Right atrium auricular region (tissue), 2 donors: ENCODE measurements at regions not wholly inside any gene's neighbourhood (a gene's known extent, or its start where the extent isn't known, plus 50 kb on each side); places are given as distances from the start of the nearest gene placed in this dataset.

Experiments
- DNase-seq: peaks from one replicate; pipeline ENCODE4 v3.0.0-alpha.2; 2019; ENCODE audit warnings: low spot score
- H3K27ac ChIP-seq, 2 donors: fragments of 200-600 bp; sonication (generic); 1 replicate in 1 of 2; 2 replicates in 1 of 2; pipeline ENCODE4 v1.5.1; 2016 to 2019
- H3K27me3 ChIP-seq, 2 donors: fragments of 200-600 bp; sonication (generic); one replicate each; pipeline versions ENCODE4 v1.5.1 to v1.6.0; 2017 to 2019
- H3K36me3 ChIP-seq: fragments of 200-600 bp; sonication (generic); one replicate; pipeline ENCODE4 v1.5.1; 2016
- H3K4me1 ChIP-seq, 2 donors: fragments of 200-600 bp; sonication (generic); one replicate each; pipeline versions ENCODE4 v1.5.1 to v1.6.0; 2017 to 2019
- H3K4me3 ChIP-seq, 2 donors: fragments of 200-600 bp; sonication (generic); 1 replicate in 1 of 2; 2 replicates in 1 of 2; pipeline ENCODE4 v1.5.1; 2017 to 2019; ENCODE audit warnings: mild to moderate bottlenecking in 1 of 2, moderate library complexity in 1 of 2
- H3K9me3 ChIP-seq, 2 donors: fragments of 200-600 bp; sonication (generic); one replicate each; pipeline ENCODE4 v1.5.1; 2019
- TF ChIP-seq, protein P1 (sequence below), 2 donors: fragments of 200-600 bp; sonication (generic); IDR thresholded peaks; one replicate each; pipeline ENCODE4 v1.5.1; 2019; ENCODE audit warnings: antibody characterized with exemption in 2 of 2

DNA sequence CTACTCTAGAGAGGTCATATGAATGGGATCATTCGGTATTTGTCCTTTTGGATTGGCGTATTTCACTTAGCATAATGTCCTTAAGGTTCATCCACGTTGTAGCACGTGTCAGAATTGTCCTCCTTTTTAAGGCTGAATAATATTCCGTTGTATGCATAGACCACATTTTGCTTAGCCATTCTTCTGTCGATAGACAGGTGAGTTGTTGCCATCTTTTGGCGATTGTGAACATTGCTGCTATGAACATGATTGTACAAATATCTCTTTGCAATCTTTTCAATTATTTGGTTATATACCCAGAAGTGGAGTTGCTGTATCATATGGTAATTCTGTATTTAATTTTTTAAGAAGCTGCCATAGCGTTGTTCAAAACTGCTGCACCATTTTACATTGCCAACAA is 52.4 kb upstream of the GOLGA8J start:
- H3K4me3 ChIP-seq, result no peak overlapping the region
- TF ChIP-seq, protein P1, sequence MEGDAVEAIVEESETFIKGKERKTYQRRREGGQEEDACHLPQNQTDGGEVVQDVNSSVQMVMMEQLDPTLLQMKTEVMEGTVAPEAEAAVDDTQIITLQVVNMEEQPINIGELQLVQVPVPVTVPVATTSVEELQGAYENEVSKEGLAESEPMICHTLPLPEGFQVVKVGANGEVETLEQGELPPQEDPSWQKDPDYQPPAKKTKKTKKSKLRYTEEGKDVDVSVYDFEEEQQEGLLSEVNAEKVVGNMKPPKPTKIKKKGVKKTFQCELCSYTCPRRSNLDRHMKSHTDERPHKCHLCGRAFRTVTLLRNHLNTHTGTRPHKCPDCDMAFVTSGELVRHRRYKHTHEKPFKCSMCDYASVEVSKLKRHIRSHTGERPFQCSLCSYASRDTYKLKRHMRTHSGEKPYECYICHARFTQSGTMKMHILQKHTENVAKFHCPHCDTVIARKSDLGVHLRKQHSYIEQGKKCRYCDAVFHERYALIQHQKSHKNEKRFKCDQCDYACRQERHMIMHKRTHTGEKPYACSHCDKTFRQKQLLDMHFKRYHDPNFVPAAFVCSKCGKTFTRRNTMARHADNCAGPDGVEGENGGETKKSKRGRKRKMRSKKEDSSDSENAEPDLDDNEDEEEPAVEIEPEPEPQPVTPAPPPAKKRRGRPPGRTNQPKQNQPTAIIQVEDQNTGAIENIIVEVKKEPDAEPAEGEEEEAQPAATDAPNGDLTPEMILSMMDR (IDR thresholded peaks at IDR 0.05), result no peak
- H3K9me3 ChIP-seq, result no peaks in the 10 kb centered on the region
- no peaks in the 10 kb centered on the region for H3K27me3 ChIP-seq
- no peak for DNase-seq
- no peaks in the 10 kb centered on the region for H3K36me3 ChIP-seq
- no peaks in the 10 kb centered on the region for H3K4me1 ChIP-seq
- no peak overlapping the region for H3K27ac ChIP-seq

DNA sequence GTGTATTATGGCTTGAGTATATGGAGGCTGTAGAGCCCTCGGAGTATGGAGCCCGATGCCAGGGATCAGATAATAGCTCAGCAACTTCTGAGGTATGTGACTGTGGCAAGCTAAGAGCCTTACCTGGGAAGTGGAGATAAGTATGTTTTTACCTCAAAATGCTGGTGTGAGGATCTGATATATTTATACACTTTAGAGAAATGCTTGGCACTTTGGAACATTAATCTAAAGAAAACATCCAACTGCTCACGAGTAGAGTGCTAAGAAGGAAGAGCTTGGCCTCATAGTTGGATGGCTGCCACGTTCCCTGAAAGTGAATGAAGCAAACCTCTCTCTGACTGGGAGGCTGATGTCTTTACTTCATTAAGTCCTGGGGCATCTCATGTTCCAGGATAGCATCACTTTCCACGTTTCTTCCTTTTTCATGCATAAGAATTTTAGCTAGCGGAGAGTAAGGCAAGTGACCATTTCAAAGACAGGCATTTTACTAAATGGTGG is 58.9 kb upstream of the GOLGA8J start:
- TF ChIP-seq, protein P1 (IDR thresholded peaks at IDR 0.05), result no peak
- H3K9me3 ChIP-seq, result no peaks in the 10 kb centered on the region

DNA sequence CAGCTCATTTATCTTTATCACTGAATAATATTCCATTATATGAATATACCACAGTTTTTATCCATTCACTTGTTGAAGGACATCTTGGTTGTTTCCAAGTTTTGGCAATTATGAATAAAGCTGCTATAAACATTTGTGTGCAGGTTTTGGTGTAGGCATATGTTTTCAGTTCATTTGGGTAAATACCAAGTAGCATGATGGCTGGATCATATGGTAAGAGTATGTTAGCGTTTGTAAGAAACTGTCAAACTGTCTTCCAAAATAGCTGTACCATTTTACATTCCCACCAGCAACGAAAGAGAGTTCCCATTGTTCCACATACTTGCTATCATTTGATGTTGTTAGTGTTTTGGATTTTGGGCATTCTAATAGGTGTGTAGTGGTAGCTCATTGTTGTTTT is 72.0 kb upstream of the GOLGA8J start:
- no peak for DNase-seq
- Histone ChIP-seq H3K36me3 (no peaks in the 10 kb centered on the region), H3K4me1 (no peaks in the 10 kb centered on the region), H3K27me3 (no peaks in the 10 kb centered on the region), H3K27ac (no peak overlapping the region), H3K9me3 (no peaks in the 10 kb centered on the region), H3K4me3 (no peak overlapping the region)
- TF ChIP-seq, protein P1 (IDR thresholded peaks at IDR 0.05), result no peak

More for the DNA sequence above, 58.9 kb upstream of the GOLGA8J start:
- Histone ChIP-seq H3K27me3 (no peaks in the 10 kb centered on the region), H3K4me3 (no peak overlapping the region), H3K27ac (no peak overlapping the region), H3K36me3 (no peaks in the 10 kb centered on the region), H3K4me1 (no peaks in the 10 kb centered on the region)
- no peak for DNase-seq

DNA sequence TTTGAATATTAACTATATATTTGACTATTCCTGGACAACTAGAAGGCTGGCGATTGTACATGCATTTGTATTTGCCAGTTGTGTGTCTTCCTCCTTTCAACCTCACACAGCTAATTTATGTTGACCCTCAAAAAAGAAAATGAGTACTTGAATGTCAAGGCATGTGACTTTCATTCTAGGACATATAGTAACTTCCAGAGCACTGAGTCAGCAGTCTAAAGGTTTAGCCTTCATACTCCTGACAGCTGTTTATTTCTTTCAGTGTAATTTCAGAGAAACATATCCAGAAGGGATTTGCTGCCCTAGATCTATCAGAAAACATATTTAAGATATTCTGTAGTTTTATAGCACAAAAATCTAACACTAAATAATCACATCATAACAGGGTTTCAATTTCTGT is 74.6 kb upstream of the GOLGA8J start:
- H3K9me3 ChIP-seq, result no peaks in the 10 kb centered on the region
- TF ChIP-seq, protein P1 (IDR thresholded peaks at IDR 0.05), result no peak
- no peaks in the 10 kb centered on the region for H3K4me1 ChIP-seq
- no peak overlapping the region for H3K4me3 ChIP-seq
- no peak for DNase-seq
- H3K36me3 ChIP-seq, result no peaks in the 10 kb centered on the region
- H3K27me3 ChIP-seq, result no peaks in the 10 kb centered on the region
- no peak overlapping the region for H3K27ac ChIP-seq

DNA sequence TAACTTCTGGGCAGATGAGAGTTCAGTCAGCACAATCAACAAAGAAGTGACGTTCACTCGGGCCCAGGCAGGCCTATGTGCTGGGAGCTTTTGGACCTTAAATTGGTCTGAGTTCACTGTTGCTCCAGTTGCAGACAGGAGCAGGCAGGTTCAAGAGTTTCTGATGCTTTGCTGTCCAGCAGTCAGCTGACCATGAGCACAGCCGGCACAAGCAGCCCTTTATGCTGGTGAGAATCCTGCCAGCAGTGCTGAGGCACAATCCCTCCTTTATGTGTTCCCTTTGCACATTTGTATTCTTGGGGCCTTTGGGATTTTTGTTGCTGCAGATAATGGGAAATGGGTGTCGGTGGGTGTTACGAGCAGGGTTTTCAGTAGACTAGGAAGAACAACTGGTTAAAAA is 81.2 kb upstream of the GOLGA8J start:
- Histone ChIP-seq H3K27me3 (no peaks in the 10 kb centered on the region), H3K27ac (no peak overlapping the region), H3K36me3 (no peaks in the 10 kb centered on the region), H3K9me3 (no peaks in the 10 kb centered on the region), H3K4me3 (no peak overlapping the region), H3K4me1 (no peaks in the 10 kb centered on the region)
- TF ChIP-seq, protein P1 (IDR thresholded peaks at IDR 0.05), result no peak
- no peak for DNase-seq

DNA sequence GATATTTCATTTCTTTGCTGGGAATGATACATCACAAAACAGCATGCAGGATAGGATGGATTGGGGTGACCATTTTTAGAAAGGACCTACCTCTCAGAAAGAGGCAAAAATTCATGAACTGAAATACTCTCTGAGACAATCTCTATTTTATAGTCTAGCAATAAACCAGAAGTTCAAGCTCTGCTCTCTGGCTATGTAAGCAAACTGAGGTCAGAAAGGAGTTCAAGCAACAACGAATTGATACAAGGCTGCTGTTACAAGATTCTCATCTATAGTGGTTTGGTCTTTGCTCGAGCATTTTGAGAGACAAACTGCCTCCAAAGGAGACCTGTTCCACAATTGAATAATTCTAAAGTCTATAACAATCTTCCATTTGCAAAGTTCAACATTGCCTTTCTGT is 84.7 kb upstream of the GOLGA8J start:
- Histone ChIP-seq H3K27me3 (no peaks in the 10 kb centered on the region), H3K4me3 (no peak overlapping the region), H3K4me1 (no peaks in the 10 kb centered on the region), H3K27ac (no peak overlapping the region), H3K9me3 (no peaks in the 10 kb centered on the region), H3K36me3 (no peaks in the 10 kb centered on the region)
- DNase-seq, result no peak
- TF ChIP-seq, protein P1 (IDR thresholded peaks at IDR 0.05), result no peak
